CD4-positive, alpha-beta T cell (primary cell): ENCODE measurements at regions not wholly inside any gene's neighbourhood (a gene's known extent, or its start where the extent isn't known, plus 50 kb on each side); places are given as distances from the start of the nearest gene placed in this dataset.

ENCODE experiments used
- ATAC-seq: fragments of 200-7000 bp; cut with Tn5 transposase; one replicate; pipeline ENCODE4 v1.10.0; 2022; ENCODE audit warnings: mild to moderate bottlenecking; ENCODE audit not compliant: poor library complexity
- CTCF ChIA-PET: fragments of 350-600 bp; sonication (Branson Sonifier 250); formaldehyde crosslinking; loops from one replicate; lab custom pipeline; 2021; ENCODE audit warnings: antibody characterized with exemption, inconsistent platforms; lab: Charles Lee
- POLR2A ChIA-PET: fragments of 350-600 bp; sonication (Branson Sonifier 250); formaldehyde crosslinking; loops from one replicate; lab custom pipeline; 2021; ENCODE audit warnings: antibody characterized with exemption, inconsistent platforms; lab: Charles Lee
- DNase-seq, 14 experiments: peaks; one replicate each; pipeline ENCODE4 v3.0.0-alpha.2; 2013 to 2020; ENCODE audit warnings: mixed read lengths in 2 of 14
- H3K27ac ChIP-seq, 2 donors: one replicate each; pipeline versions ENCODE4 v1.5.1 to v1.7.0; 2013; ENCODE audit warnings: low read length in 2 of 2, low read depth in 1 of 2, mild to moderate bottlenecking in 1 of 2
- H3K27me3 ChIP-seq, 2 experiments: 1 replicate in 1 of 2; 2 replicates in 1 of 2; pipeline versions ENCODE4 v1.6.1 to v1.7.0; 2013; ENCODE audit warnings: low read length in 2 of 2, control low read depth in 1 of 2, mild to moderate bottlenecking in 1 of 2, moderate library complexity in 1 of 2; ENCODE audit not compliant: insufficient read depth in 2 of 2, control insufficient read depth in 1 of 2
- H3K36me3 ChIP-seq: one replicate; pipeline ENCODE4 v1.6.1; 2013; ENCODE audit warnings: low read length, control low read depth; ENCODE audit not compliant: insufficient read depth
- H3K4me1 ChIP-seq: one replicate; pipeline ENCODE4 v1.6.1; 2013; ENCODE audit warnings: low read length, control low read depth; ENCODE audit not compliant: insufficient read depth
- H3K4me3 ChIP-seq: one replicate; pipeline ENCODE4 v1.5.1; 2013; ENCODE audit warnings: mild to moderate bottlenecking, low read length, moderate library complexity
- H3K9me3 ChIP-seq, 2 experiments: 1 replicate in 1 of 2; 2 replicates in 1 of 2; pipeline versions ENCODE4 v1.6.1 to v1.7.0; 2013; ENCODE audit warnings: low read length in 2 of 2, mild to moderate bottlenecking in 2 of 2, control low read depth in 1 of 2, moderate library complexity in 1 of 2; ENCODE audit not compliant: control insufficient read depth in 1 of 2, insufficient read depth in 1 of 2
- H3K27ac Mint-ChIP-seq: one replicate; pipeline ENCODE4 v1.8.0; 2020; ENCODE audit warnings: mixed read lengths
- H3K27me3 Mint-ChIP-seq: one replicate; pipeline ENCODE4 v1.8.0; 2021; ENCODE audit warnings: mixed read lengths
- H3K36me3 Mint-ChIP-seq: one replicate; pipeline ENCODE4 v1.8.0; 2021; ENCODE audit warnings: low read depth, mixed read lengths
- H3K4me1 Mint-ChIP-seq: one replicate; pipeline ENCODE4 v1.8.0; 2021; ENCODE audit warnings: low read depth, mixed read lengths
- H3K4me3 Mint-ChIP-seq: one replicate; pipeline ENCODE4 v1.8.0; 2020; ENCODE audit warnings: mild to moderate bottlenecking, mixed read lengths
- H3K9me3 Mint-ChIP-seq: one replicate; pipeline ENCODE4 v1.8.0; 2020; ENCODE audit warnings: mixed read lengths
- intact Hi-C, 2 experiments: fragments of 100-400 bp; cut with DNase I in 1 of 2; cut with micrococcal nuclease in 1 of 2; formaldehyde crosslinking; loops; one replicate each; pipeline versions ENCODE4 v1.15.1 to v1.9.0; 2023 to 2025; cut with DNase I, micrococcal nuclease
- TF ChIP-seq, protein P1 (sequence below): fragments of 200-600 bp; IDR thresholded peaks from one replicate; pipeline ENCODE4 v1.8.0; 2022; ENCODE audit warnings: antibody characterized with exemption, mild to moderate bottlenecking

DNA sequence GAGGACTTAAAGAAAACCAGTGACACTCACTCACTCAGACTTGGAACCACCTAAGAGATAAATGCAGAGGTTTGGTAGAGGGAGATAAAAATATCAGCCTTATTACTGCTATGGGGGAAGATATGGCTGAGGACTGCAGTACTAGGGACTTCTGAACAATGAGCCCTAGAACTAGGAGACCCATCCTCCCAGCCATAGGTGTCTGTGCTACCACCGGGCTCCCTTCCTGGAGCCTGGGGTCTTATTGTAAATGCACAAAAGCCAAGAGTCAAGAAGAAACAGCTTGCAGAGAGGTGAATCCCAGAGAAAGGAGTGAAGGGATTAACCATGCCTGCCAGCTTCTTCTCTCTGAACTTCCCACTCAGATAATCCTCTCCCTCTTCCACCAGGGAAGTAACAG lies 108.3 kb upstream of the AKR1E2 start:
- TF ChIP-seq, protein P1, sequence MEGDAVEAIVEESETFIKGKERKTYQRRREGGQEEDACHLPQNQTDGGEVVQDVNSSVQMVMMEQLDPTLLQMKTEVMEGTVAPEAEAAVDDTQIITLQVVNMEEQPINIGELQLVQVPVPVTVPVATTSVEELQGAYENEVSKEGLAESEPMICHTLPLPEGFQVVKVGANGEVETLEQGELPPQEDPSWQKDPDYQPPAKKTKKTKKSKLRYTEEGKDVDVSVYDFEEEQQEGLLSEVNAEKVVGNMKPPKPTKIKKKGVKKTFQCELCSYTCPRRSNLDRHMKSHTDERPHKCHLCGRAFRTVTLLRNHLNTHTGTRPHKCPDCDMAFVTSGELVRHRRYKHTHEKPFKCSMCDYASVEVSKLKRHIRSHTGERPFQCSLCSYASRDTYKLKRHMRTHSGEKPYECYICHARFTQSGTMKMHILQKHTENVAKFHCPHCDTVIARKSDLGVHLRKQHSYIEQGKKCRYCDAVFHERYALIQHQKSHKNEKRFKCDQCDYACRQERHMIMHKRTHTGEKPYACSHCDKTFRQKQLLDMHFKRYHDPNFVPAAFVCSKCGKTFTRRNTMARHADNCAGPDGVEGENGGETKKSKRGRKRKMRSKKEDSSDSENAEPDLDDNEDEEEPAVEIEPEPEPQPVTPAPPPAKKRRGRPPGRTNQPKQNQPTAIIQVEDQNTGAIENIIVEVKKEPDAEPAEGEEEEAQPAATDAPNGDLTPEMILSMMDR = no peak
- Mint-ChIP-seq H3K27me3 (peaks cover 18% of the 10 kb centered on the region), H3K27ac (no peak overlapping the region), H3K4me1 (no peaks in the 10 kb centered on the region), H3K36me3 (no peaks in the 10 kb centered on the region), H3K9me3 (no peaks in the 10 kb centered on the region), H3K4me3 (no peak overlapping the region)
- no peak overlapping the region for H3K4me3 ChIP-seq
- CTCF ChIA-PET = no interaction called here
- intact Hi-C loops = no loop called here
- no peak overlapping the region for H3K27ac ChIP-seq
- ATAC-seq (no peak), DNase-seq (no peak)
- no peaks in the 10 kb centered on the region for H3K27me3 ChIP-seq
- no peaks in the 10 kb centered on the region for H3K36me3 ChIP-seq
- POLR2A ChIA-PET = no interaction called here
- H3K4me1 ChIP-seq = no peaks in the 10 kb centered on the region
- no peaks in the 10 kb centered on the region for H3K9me3 ChIP-seq

DNA sequence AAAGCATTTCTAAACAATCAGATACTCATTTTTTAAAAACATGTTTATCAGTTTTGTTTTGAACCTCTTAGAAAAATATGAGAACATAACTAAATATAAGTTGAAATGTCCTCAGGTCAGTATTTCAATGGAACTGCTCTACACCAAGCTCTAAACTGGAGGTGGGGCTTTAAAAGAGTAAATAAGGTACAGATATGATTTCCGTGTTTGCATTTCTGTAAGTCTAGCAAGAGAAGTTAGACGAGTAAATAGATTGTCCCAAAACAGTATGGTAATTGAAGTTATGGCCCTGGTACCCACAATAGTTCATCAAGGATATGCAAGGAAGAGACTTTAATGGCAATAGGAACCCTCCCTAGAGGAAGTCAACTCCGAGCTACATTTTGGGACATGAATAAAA lies 115.1 kb upstream of the AKR1E2 start:
- H3K27ac ChIP-seq = no peak overlapping the region
- H3K27me3 ChIP-seq = no peaks in the 10 kb centered on the region
- no peaks in the 10 kb centered on the region for H3K36me3 Mint-ChIP-seq
- no peak overlapping the region for H3K4me3 Mint-ChIP-seq
- H3K4me1 Mint-ChIP-seq = no peaks in the 10 kb centered on the region
- H3K27ac Mint-ChIP-seq = no peak overlapping the region
- intact Hi-C loops = no loop called here
- DNase-seq = no peak
- no peaks in the 10 kb centered on the region for H3K9me3 ChIP-seq
- H3K4me3 ChIP-seq = no peak overlapping the region
- ChIA-PET CTCF (no interaction called here), POLR2A (no interaction called here)
- H3K36me3 ChIP-seq = no peaks in the 10 kb centered on the region
- ATAC-seq = no peak
- H3K4me1 ChIP-seq = no peaks in the 10 kb centered on the region
- no peaks in the 10 kb centered on the region for H3K9me3 Mint-ChIP-seq
- H3K27me3 Mint-ChIP-seq = peaks cover 23% of the 10 kb centered on the region
- TF ChIP-seq, protein P1 = no peak

DNA sequence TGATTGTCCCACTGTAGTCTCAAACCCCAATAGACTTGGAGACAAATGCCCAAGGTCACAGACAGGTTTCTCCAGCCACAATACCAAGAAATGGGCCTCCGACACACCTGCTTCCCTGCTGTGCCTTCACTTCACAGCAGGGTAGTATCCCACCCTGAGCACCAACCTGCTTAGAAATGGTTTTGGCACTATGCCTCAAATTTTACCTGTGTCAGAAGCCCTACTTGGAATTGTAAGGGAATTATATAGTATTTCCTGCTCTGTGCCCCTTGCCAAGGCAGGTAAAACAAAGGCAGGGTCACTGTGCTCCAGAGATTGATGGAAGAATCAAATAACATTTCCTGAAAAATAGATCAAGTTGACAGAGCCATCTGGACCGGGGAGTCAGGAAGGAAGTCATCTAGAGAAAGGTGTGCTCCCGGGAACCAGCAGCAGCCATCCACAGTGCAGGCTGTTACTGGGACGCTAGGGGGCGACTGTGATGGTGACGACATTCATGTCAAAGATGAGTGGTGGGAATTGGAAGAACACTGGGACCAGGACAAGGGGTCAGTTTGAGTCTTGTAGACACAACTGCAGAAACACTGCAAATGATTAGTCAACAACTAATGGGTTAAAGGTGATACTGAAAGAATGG lies 117.8 kb upstream of the AKR1E2 start:
- Mint-ChIP-seq H3K4me1 (no peaks in the 10 kb centered on the region), H3K36me3 (no peaks in the 10 kb centered on the region), H3K27me3 (peaks cover 28% of the 10 kb centered on the region), H3K4me3 (no peak overlapping the region), H3K27ac (no peak overlapping the region), H3K9me3 (no peaks in the 10 kb centered on the region)
- intact Hi-C loops = no loop called here
- no peak for DNase-seq
- no peaks in the 10 kb centered on the region for H3K36me3 ChIP-seq
- H3K9me3 ChIP-seq = no peaks in the 10 kb centered on the region
- H3K4me1 ChIP-seq = no peaks in the 10 kb centered on the region
- no peaks in the 10 kb centered on the region for H3K27me3 ChIP-seq
- ChIA-PET POLR2A (no interaction called here), CTCF (no interaction called here)
- ATAC-seq = no peak
- no peak overlapping the region for H3K4me3 ChIP-seq
- H3K27ac ChIP-seq = no peak overlapping the region
- TF ChIP-seq, protein P1 = no peak
